Stimulated activated CD8-positive, alpha-beta memory T cell treated with anti-CD3 and anti-CD28 coated beads, Interleukin-12 subunit alpha, Interleukin-12 subunit beta, amount 100 ng/mL, for 24 hours (primary cell): ENCODE measurements at regions not wholly inside any gene's neighbourhood (a gene's known extent, or its start where the extent isn't known, plus 50 kb on each side); places are given as distances from the start of the nearest gene placed in this dataset.

Experiments used
- DNase-seq: peaks from one replicate; pipeline ENCODE4 v3.0.0-alpha.2; 2020; ENCODE audit errors: extremely low read depth

- no peak for DNase-seq
These were observed 220.1 kb upstream of the SERP2 start for GRCh38 chr13:44153496-44153895.

GRCh38 chr13:44155422-44156293, 218.0 kb upstream of the SERP2 start:
- DNase-seq = no peak

- DNase-seq = no peak
These were observed 217.3 kb upstream of the SERP2 start for GRCh38 chr13:44156294-44156658.

GRCh38 chr13:44157606-44158005, 216.0 kb upstream of the SERP2 start:
- DNase-seq = no peak

- DNase-seq = no peak
These were observed 215.5 kb upstream of the SERP2 start for GRCh38 chr13:44158098-44158521.

- no peak for DNase-seq
These were observed 214.6 kb upstream of the SERP2 start for GRCh38 chr13:44158881-44159632.

- DNase-seq = no peak
These were observed 213.9 kb upstream of the SERP2 start for GRCh38 chr13:44159633-44160279.

GRCh38 chr13:44160591-44161191, 212.9 kb upstream of the SERP2 start:
- no peak for DNase-seq

- no peak for DNase-seq
These were observed 210.5 kb upstream of the SERP2 start for GRCh38 chr13:44163108-44163507.

GRCh38 chr13:44165221-44165888, 208.3 kb upstream of the SERP2 start:
- DNase-seq = no peak

- no peak for DNase-seq
These were observed 207.6 kb upstream of the SERP2 start for GRCh38 chr13:44165889-44166496.

GRCh38 chr13:44169018-44169911, 204.4 kb upstream of the SERP2 start:
- no peak for DNase-seq

- no peak for DNase-seq
These were observed 202.9 kb upstream of the SERP2 start for GRCh38 chr13:44170731-44171130.

GRCh38 chr13:44171156-44171555, 202.5 kb upstream of the SERP2 start:
- DNase-seq = no peak

- DNase-seq = no peak
These were observed 201.8 kb upstream of the SERP2 start for GRCh38 chr13:44171861-44172260.

- no peak for DNase-seq
These were observed 201.3 kb upstream of the SERP2 start for GRCh38 chr13:44172281-44172810.

- DNase-seq = no peak
These were observed 198.7 kb upstream of the SERP2 start for GRCh38 chr13:44174769-44175425.

- DNase-seq = no peak
These were observed 197.5 kb upstream of the SERP2 start for GRCh38 chr13:44176173-44176572.

- DNase-seq = no peak
These were observed 192.6 kb upstream of the SERP2 start for GRCh38 chr13:44180876-44181536.
